ENCODE measurements at regions not wholly inside any gene's neighbourhood (a gene's known extent, or its start where the extent isn't known, plus 50 kb on each side); places are given as distances from the start of the nearest gene placed in this dataset.

GRCh38 chr20:22213271-22213670 lies 371.1 kb downstream of the FOXA2 start:
- peaks cover 0 to 5% of the 10 kb centered on the region in 2 donors for H3K9me3 ChIP-seq
- H3K4me1 ChIP-seq: no peaks in the 10 kb centered on the region
- no peaks in the 10 kb centered on the region for H3K27me3 ChIP-seq
- TF ChIP-seq, protein P1, sequence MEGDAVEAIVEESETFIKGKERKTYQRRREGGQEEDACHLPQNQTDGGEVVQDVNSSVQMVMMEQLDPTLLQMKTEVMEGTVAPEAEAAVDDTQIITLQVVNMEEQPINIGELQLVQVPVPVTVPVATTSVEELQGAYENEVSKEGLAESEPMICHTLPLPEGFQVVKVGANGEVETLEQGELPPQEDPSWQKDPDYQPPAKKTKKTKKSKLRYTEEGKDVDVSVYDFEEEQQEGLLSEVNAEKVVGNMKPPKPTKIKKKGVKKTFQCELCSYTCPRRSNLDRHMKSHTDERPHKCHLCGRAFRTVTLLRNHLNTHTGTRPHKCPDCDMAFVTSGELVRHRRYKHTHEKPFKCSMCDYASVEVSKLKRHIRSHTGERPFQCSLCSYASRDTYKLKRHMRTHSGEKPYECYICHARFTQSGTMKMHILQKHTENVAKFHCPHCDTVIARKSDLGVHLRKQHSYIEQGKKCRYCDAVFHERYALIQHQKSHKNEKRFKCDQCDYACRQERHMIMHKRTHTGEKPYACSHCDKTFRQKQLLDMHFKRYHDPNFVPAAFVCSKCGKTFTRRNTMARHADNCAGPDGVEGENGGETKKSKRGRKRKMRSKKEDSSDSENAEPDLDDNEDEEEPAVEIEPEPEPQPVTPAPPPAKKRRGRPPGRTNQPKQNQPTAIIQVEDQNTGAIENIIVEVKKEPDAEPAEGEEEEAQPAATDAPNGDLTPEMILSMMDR (IDR thresholded peaks at IDR 0.05): no peak
- no peak overlapping the region for H3K4me3 ChIP-seq
- no peak overlapping the region for H3K27ac ChIP-seq
- no peak for DNase-seq (ENCODE audit: low spot score)
- no peaks in the 10 kb centered on the region for H3K36me3 ChIP-seq

- no peak overlapping the region for H3K4me3 ChIP-seq
- H3K4me1 ChIP-seq: no peaks in the 10 kb centered on the region
- DNase-seq (ENCODE audit: low spot score): no peak
- TF ChIP-seq, protein P1 (IDR thresholded peaks at IDR 0.05): no peak
- H3K27me3 ChIP-seq: no peaks in the 10 kb centered on the region
- peaks cover 0 to 11% of the 10 kb centered on the region in 2 donors for H3K9me3 ChIP-seq
- no peaks in the 10 kb centered on the region for H3K36me3 ChIP-seq
- H3K27ac ChIP-seq: no peak overlapping the region
Observed at GRCh38 chr20:22207280-22207679, 377.1 kb downstream of the FOXA2 start.

DNA sequence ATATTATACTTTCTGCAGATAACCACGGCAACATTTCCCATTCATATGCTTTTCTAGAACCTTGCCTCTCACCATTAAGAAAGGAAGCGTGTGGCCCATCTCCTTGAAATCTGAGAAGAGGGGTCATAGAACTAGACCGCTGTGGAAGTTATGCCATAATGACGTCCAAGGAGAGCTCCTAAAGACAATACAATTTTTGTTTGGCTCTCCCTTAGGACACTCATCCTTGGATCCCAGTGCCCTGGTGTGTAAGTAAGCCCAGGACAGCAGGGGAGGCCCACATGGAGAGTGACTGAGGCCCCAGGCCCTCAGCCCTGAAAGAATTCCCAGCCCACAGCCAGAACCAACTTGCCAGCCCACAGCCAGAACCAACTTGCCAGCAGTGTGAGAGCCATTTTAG lies 379.6 kb downstream of the FOXA2 start:
- TF ChIP-seq, protein P1 (IDR thresholded peaks at IDR 0.05): no peak
- no peaks in the 10 kb centered on the region for H3K27me3 ChIP-seq
- no peak overlapping the region for H3K4me3 ChIP-seq
- no peak overlapping the region for H3K27ac ChIP-seq
- H3K4me1 ChIP-seq: no peaks in the 10 kb centered on the region
- no peaks in the 10 kb centered on the region for H3K36me3 ChIP-seq
- peaks cover 0 to 11% of the 10 kb centered on the region in 2 donors for H3K9me3 ChIP-seq
- DNase-seq (ENCODE audit: low spot score): no peak

DNA sequence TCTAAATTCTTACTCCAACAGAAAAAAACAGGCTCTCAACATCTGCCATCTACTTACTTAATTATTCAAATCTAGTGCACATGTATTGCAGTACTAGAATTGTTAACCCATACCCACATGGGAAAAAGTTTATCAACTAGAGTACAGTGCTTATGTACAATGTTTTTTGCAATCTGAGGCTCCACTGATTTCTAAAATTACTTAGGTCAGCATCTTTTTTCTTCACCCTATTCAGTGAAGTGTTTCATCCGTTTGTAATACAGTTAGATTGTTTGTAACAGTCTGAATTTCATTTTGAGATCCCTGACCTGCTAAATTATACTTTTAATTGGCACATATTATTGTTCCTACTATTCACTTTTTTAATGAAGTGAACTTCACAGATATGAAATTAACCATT lies 402.2 kb downstream of the FOXA2 start:
- no peak for DNase-seq (ENCODE audit: low spot score)
- Histone ChIP-seq H3K4me3 (no peak overlapping the region), H3K27me3 (no peaks in the 10 kb centered on the region), H3K27ac (no peak overlapping the region), H3K4me1 (no peaks in the 10 kb centered on the region), H3K9me3 (no peaks in the 10 kb centered on the region), H3K36me3 (no peaks in the 10 kb centered on the region)
- TF ChIP-seq, protein P1 (IDR thresholded peaks at IDR 0.05): no peak

DNA sequence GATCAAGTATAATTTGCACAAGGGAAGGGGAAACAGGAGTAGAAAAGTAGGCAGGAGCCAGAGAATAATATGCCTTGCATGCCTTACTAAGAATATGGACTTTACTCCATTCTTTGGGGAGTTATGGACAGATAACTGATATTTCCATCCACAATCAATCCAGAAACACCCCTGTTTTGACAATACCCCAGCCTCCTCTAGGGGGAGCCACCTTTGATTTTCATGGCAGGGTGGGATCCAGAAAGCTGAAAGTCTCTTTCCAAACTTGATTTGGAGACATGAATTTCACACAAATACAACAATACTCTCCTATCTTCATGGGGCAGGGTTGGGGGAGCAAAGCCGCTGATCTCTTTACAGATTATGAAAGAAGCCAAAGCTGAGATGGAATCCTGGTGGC lies 404.1 kb downstream of the FOXA2 start:
- no peaks in the 10 kb centered on the region for H3K36me3 ChIP-seq
- H3K27ac ChIP-seq: no peak overlapping the region
- H3K27me3 ChIP-seq: no peaks in the 10 kb centered on the region
- peaks cover 0 to 5% of the 10 kb centered on the region in 2 donors for H3K9me3 ChIP-seq
- no peak overlapping the region for H3K4me3 ChIP-seq
- DNase-seq (ENCODE audit: low spot score): no peak
- TF ChIP-seq, protein P1 (IDR thresholded peaks at IDR 0.05): no peak
- H3K4me1 ChIP-seq: no peaks in the 10 kb centered on the region

DNA sequence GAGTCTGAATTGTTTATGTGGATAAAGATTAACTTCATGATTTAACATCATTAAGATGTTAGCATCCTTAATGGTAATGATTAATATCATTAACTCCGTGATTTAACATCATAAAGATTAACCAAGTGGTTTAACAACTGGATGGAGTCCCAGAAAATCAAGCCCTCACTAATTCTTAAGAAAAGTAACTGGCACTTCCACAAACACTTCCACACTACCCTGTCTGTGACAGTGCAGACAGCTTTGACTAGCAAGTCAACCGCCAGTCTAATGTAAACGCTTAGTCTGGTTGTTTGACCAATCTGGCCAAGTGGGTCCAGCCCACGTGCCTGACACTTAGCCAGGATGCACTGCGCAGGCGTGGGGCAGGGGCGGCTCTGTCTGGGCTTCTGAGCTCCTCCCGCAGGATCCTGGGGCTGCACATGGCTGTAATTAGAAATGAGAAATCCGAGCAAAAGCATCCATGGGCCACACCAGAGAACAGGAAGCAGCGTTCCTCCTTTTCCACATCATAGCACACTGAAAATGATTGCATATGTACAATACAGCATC lies 424.2 kb downstream of the FOXA2 start:
- H3K27ac ChIP-seq: no peak overlapping the region
- H3K36me3 ChIP-seq: no peaks in the 10 kb centered on the region
- TF ChIP-seq, protein P1 (IDR thresholded peaks at IDR 0.05): no peak
- no peaks in the 10 kb centered on the region for H3K4me1 ChIP-seq
- no peak overlapping the region for H3K4me3 ChIP-seq
- no peaks in the 10 kb centered on the region for H3K9me3 ChIP-seq
- DNase-seq (ENCODE audit: low spot score): no peak
- no peaks in the 10 kb centered on the region for H3K27me3 ChIP-seq
